ENCODE measurements at regions not wholly inside any gene's neighbourhood (a gene's known extent, or its start where the extent isn't known, plus 50 kb on each side); places are given as distances from the start of the nearest gene placed in this dataset.
A peak's percentile ranks its signal among the peaks of the same experiment; 100 is the strongest.

DNA sequence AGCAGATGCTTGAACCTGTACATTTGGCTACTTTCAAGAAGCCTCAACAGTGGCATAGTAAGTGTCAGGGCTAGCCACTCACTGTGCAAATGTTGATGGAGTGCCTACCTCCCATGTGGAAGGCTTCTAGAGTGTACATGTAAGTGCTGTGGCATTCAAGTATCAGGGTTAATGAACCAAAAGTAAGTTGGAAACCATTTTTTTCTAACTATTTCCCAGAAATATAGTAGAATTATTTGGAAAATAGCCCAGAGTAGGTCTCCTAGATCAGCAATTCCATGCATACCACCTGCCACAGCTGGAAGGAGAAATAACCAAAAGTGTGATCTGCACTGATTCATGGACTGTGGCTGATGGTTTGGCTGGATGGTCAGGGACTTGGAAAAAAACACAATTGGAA is 53.3 kb downstream of the FOXD1 start:
- DNase-seq (ENCODE audit: low read depth) = no peak

DNA sequence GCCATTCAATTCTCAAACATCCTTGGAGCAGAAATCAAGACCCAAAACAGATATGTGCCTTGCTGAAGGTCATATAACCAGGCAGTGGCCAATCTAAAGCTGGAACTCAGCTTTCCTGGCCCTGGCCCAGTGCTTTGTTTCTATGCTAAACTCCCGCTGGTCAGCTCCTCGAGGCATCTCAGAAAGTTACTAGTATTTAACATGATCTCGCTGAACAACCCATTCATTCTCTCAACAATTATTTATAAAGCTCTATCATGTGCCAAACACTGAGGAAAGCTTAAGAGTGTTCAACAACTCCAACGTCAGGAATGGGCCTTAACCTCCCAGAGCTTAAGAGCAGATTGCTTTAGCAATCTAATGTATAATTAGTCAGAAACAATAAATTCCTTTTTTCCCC is 54.0 kb downstream of the FOXD1 start:
- no peak for DNase-seq (ENCODE audit: low read depth)

DNA sequence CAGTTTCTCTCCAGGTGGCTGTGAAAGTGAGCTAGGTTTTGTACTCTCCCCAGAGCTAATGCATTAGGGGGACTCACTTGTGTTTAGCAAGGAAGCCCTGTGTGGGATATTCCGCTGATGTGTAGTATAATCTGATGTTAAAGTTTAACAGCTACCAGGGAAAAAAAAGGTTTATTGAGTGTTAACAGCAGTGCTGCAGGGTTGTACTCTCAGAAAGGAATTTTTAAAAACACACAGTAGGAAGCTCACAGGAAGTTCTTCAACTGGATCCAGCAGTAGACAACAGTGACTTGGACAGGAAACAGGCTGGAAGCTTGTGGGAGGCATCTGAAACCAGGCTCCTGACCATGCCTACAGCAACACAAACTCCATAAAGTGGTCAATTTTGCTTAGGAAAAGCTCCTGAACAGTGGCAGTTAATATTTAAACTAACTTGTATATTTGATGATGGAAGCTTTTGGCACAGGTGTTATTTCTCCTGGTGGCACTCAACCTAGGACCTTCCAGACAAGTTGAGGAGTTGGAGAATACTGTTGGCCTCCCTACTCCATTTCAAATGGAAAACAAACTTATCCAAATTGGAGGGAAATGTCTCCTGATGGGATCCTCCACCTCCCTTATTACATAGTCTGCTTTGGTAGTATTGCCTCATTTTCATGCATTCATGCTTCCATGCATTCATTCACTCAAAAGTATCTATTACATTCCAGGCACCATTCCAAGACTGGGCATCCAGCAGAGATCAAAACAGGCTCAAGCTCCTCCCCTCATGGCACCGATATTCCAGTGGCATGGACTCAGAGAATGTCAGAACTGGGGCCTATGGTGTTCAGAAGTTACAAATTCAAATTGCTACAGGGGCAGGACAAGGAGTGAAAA is 54.7 kb downstream of the FOXD1 start:
- no peak for DNase-seq (ENCODE audit: low read depth)

DNA sequence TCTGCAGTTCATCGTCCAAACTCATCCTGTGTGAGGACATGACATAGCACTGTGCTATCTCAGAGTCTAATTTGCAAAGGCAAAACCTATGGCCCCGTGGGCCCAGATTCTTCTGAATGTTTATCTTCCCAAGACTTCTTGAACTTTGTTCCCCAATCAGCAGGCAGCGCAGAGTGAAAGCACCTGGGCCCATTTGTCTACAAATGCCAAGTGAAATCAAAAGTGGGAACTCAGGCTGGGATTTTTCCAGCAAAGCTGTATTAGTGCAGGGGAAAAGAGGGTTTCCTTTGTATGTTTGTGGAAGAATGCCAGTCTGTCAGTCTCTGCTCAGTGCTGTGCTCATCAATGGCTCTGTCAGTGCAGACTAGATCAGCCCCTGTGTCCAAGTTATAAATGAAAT is 55.8 kb downstream of the FOXD1 start:
- DNase-seq (ENCODE audit: low read depth) = no peak

- peak; percentile 83 for DNase-seq (ENCODE audit: low read depth)
These were observed 57.1 kb downstream of the FOXD1 start for GRCh38 chr5:73391441-73391881.

DNA sequence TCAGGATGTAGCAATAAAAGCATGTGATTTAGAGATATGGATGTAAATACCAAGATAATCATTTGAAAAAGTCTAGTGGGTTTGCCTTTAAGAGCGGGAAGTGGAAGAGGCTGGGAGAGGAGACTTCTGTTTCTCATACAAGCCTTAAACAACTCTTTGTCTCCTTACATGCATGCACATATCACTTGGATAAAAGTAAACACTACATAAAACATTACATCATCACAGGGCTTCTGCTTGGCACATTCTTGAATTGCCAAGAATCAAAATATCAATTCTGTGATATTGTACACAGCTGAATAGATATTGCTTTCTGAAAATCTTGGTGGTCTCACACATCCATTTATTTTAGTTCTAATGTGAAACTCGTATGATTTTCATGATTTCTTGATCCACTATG is 57.6 kb downstream of the FOXD1 start:
- no peak for DNase-seq (ENCODE audit: low read depth)

DNA sequence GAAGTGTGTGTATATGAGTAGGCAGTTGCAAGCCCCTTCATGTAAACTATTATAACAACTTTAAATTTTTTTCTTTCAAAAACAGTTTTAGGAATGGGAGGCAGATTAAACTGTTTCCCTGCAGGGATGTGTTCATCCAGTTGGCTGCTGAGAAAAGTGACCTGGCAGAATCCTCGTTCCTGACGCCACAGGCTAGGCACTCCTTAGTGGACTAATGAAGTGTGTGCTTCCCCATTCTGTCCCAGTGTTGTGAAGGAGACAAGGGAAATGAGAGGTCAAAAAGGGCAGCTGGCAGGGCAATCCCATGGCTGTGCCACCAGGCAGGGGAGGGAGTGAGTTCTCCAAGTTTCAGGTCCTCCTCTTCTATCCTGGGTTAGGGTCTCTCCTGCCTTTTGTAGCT is 59.8 kb downstream of the FOXD1 start:
- no peak for DNase-seq (ENCODE audit: low read depth)

GRCh38 chr5:73388306-73388684 is 60.3 kb downstream of the FOXD1 start:
- no peak for DNase-seq (ENCODE audit: low read depth)

DNA sequence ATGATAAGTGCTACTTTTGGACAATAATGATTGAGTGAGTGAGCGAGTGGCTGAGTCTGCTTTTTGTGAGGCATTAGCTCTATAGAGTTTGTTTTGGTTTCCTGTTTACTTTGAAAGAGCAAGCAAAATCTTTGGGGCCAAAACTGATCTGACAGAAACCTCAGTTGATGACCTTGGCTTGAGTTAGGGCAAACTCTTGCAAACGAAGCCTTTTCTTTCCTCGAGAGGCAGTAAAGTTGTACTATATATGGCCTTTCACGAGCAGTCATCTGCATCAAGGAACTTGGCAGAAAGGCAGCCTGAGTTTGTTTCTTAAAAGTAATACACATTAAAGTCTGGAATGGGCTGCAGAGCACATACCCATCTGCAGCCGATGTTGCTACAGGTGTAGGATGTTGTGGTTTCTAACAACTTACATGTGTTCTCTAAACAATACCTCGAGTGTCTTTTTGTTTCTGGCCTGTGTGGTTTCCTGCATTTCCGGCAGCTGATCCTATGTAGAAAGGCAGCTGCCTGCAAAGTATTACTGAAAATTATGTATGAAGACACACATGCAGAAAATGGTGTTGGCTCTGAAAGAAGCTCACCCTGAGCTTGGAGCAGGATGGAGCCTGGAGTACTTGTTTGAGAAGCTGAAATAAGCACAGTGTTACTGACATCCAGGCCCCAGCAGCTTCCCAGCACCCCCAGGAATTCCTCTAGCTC is 60.8 kb downstream of the FOXD1 start:
- no peak for DNase-seq (ENCODE audit: low read depth)

- no peak for DNase-seq (ENCODE audit: low read depth)
These were observed 61.4 kb downstream of the FOXD1 start for GRCh38 chr5:73387149-73387591.

DNA sequence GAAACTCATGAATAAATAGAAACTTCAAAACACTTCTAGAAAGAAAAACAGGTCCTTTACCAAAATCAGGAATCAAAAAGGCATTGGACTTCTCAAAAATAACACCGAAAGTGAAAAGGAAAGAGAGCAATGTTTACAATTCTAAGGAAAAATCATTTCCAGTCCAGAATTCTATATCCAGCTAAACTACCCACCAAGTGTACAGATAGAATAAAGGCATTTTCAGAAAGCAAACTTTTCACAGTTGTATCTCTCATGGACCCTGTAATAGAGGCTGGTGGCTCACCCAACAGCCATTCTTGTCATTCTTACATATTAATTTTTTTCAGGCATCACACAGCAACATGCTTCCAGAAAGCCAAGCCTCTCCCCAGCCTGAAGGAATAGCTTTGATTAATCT is 63.7 kb downstream of the FOXD1 start:
- DNase-seq (ENCODE audit: low read depth) = no peak

GRCh38 chr5:73382401-73382740 is 66.2 kb downstream of the FOXD1 start:
- DNase-seq (ENCODE audit: low read depth) = no peak

- DNase-seq (ENCODE audit: low read depth) = no peak
These were observed 66.8 kb downstream of the FOXD1 start for GRCh38 chr5:73381590-73382400.

DNA sequence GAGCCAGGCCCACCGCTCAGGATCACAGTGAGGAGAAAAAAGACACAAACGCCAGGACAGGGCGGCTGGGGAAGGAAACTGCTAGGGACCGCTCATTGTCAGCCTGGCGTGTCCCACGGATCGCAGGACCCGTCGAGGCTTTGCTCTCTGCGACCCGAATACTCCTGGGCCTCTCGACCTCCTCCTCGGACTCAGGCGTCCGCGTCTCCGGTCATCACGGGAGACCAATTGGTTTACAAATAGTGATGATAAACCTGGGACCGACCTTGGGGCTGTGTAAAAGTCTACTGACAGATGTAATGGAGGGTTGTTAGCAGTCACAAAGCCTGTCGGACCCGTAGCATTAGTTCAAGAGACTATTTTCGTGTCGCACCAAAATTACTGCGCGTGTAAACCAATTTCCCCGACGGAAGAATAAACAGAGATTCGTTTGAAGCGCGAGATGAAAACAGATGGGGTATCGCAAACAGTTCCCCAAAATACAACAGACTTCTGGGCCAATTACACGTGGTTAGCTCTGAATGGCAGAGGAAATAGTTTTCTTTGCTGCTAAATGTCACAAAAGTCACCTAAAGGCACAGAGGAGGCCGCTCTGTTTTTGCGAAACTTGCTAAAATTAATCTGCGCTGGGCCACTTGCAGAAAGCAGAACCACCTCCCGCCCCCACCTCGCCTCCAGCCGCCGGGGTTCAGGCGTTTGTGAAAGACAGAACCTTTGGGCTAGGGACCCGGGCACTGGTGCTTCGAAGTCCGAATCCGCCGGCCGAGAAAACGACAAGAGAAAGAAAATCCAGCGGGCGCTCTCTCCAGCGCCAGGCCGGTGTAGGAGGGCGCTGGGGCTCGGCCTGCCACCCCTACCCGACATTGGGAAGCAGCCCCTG is 67.6 kb downstream of the FOXD1 start:
- DNase-seq (ENCODE audit: low read depth) = no peak

DNA sequence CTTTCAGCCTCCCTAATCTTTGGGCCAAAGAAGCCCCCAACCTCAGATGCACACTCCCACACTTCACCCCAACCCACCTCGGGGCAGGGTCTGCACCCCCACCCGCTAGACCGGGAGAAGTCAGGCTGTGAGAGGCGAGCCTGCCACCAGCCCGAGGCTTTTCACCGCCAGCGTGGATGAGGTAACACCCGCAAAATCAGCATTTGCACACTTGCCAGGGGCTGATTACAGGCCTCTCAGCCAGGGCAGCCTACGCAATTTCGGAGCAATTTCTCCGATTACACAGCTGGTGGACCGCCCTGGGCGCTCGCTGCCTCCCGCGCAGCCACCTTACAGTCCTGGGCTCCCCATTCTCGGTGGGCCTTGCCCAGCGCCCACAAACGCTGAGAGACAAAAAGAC is 68.5 kb downstream of the FOXD1 start:
- no peak for DNase-seq (ENCODE audit: low read depth)

DNA sequence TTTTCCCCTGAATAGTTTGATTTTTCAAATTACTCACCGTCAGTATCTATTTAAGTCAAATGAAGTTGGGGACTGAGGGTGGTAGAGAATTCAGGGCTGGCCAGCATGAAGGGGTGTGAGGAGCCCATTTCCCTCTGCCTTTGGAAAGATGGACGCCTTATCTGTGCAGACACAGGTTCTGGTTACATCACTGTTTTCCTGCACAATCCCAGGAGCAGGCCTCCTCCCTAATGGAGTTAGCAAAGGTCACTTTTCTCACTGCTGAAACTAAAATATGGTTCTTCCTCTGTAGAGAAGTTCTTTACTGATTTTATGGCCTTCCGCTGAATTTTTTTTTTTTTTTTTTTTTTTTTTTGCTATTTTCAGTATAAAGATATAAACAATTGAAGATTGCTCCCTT is 69.1 kb downstream of the FOXD1 start:
- DNase-seq (ENCODE audit: low read depth) = no peak

DNA sequence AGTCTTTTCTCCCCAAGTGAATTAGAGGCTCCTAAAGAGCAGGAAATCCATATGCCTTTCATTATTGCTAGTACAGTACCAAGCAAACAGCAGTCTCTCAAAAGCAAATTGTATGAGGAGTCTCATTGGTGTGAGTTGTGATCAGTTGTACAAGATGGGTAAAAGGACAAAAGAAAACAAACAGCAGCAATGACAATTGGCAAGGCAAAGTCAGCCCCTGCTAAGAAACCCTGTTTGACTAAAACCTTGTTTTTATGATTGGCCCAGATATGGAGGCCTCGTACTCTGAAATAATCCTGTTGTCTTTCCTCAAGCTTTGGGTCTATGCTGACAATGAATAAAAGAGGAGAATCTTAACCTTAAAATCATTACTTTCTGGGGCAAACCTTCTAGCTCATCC is 69.8 kb downstream of the FOXD1 start:
- no peak for DNase-seq (ENCODE audit: low read depth)

- DNase-seq (ENCODE audit: low read depth) = no peak
These were observed 70.5 kb downstream of the FOXD1 start for GRCh38 chr5:73378070-73378469.

- no peak for DNase-seq (ENCODE audit: low read depth)
These were observed 71.9 kb downstream of the FOXD1 start for GRCh38 chr5:73376618-73377170.

DNA sequence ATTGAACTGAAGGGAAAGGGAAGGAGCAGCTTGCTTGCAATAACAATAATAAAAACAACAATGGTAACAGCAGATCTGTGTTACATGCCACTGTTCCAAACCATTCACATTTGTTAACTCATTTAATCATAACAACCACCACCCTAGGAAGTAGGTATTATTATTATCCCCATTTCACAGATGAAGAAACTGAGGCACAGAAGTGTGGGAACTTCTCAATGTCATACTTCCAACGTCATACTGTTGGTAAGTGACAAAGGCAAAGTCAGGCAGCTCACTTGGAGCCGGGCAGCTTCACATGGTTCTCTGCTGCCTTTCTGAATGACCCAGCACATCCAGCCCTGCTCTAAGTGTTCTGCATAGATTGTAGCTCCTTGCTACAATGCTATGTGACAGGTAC is 72.6 kb downstream of the FOXD1 start:
- DNase-seq (ENCODE audit: low read depth) = no peak

DNA sequence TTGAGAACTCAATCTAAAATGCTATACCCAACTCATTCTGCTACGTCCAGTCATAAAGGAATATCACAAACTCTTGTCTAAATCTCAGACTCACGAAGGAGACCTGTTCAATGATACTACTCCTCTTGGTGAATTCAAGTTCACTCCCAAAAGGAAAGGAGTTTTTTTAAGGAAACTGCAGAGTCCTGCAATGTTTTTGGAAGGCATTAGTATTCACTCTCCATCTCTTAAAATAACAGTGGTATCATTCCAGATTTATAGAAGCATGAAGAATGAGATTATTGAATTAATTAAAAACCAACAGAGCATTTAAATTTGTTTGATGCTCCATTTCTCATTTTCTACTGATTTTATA is 73.4 kb downstream of the FOXD1 start:
- DNase-seq (ENCODE audit: low read depth) = no peak
